GM12892 (cell line): ENCODE measurements at regions not wholly inside any gene's neighbourhood (a gene's known extent, or its start where the extent isn't known, plus 50 kb on each side); places are given as distances from the start of the nearest gene placed in this dataset.

ENCODE experiments used
- POLR2A ChIP-seq: IDR thresholded peaks from 2 replicates; pipeline ENCODE4 v1.6.1; 2011; ENCODE audit warnings: low read depth, low read length, control low read depth
- POLR2AphosphoS5 ChIP-seq: IDR thresholded peaks from 2 replicates; pipeline ENCODE4 v1.6.1; 2011; ENCODE audit warnings: low read depth, low read length, control low read depth
- TAF1 ChIP-seq: IDR thresholded peaks from 2 replicates; pipeline ENCODE4 v1.6.1; 2011; ENCODE audit warnings: low read depth, mild to moderate bottlenecking, control low read depth, low read length, borderline replicate concordance

- no peak for TF ChIP-seq POLR2A
- no peak for TF ChIP-seq TAF1
- TF ChIP-seq POLR2AphosphoS5: no peak
These were observed 78.3 kb downstream of the PDCL3 start for GRCh38 chr2:100641125-100641435.
